DND-41 (cell line): ENCODE measurements at regions not wholly inside any gene's neighbourhood (a gene's known extent, or its start where the extent isn't known, plus 50 kb on each side); places are given as distances from the start of the nearest gene placed in this dataset.

ENCODE experiments used
- ATAC-seq: fragments of 200-7000 bp; cut with Tn5 transposase; 3 replicates; pipeline ENCODE4 v1.9.1; 2021; ENCODE audit warnings: low read depth; ENCODE audit not compliant: insufficient read depth
- DNase-seq: peaks from one replicate; pipeline ENCODE4 v3.0.0-alpha.2; 2020
- H2AFZ ChIP-seq: 2 replicates; pipeline ENCODE4 v1.6.0; 2012; ENCODE audit warnings: low read depth, low read length
- H3K27ac ChIP-seq: 2 replicates; pipeline ENCODE4 v1.5.1; 2012; ENCODE audit warnings: low read length, inconsistent platforms
- H3K27me3 ChIP-seq: fragments of 200-600 bp; sonication (generic); 2 replicates; pipeline ENCODE4 v1.6.0; 2012; ENCODE audit warnings: low read length, mild to moderate bottlenecking, inconsistent platforms; ENCODE audit not compliant: insufficient read depth, poor library complexity
- H3K36me3 ChIP-seq: 2 replicates; pipeline ENCODE4 v1.5.1; 2012; ENCODE audit warnings: low read length, inconsistent platforms; ENCODE audit not compliant: insufficient read depth
- H3K4me1 ChIP-seq: 2 replicates; pipeline ENCODE4 v1.5.1; 2012; ENCODE audit warnings: mild to moderate bottlenecking, low read length; ENCODE audit not compliant: insufficient read depth
- H3K4me2 ChIP-seq: 2 replicates; pipeline ENCODE4 v1.6.0; 2012; ENCODE audit warnings: mild to moderate bottlenecking, moderate library complexity, low read length, inconsistent platforms; ENCODE audit not compliant: insufficient read depth
- H3K4me3 ChIP-seq, 2 experiments: fragments of 200-600 bp in 1 of 2; shearing (Covaris generic) in 1 of 2; 2 replicates each; pipeline ENCODE4 v1.5.1; 2012 to 2016; ENCODE audit warnings: inconsistent platforms in 2 of 2, low read length in 2 of 2, mild to moderate bottlenecking in 2 of 2, low read depth in 1 of 2, moderate library complexity in 1 of 2
- H3K79me2 ChIP-seq: 2 replicates; pipeline ENCODE4 v1.6.0; 2012; ENCODE audit warnings: low read length, inconsistent platforms; ENCODE audit not compliant: insufficient read depth
- H3K9ac ChIP-seq: 2 replicates; pipeline ENCODE4 v1.6.0; 2012; ENCODE audit warnings: low read depth, mild to moderate bottlenecking, inconsistent platforms, low read length, moderate library complexity
- H3K9me3 ChIP-seq: 2 replicates; pipeline ENCODE4 v1.5.1; 2012; ENCODE audit warnings: low read length, moderate library complexity, mild to moderate bottlenecking, inconsistent platforms; ENCODE audit not compliant: insufficient read depth, severe bottlenecking
- H4K20me1 ChIP-seq: 2 replicates; pipeline ENCODE4 v1.6.0; 2012; ENCODE audit warnings: low read length; ENCODE audit not compliant: insufficient read depth
- CTCF ChIP-seq: IDR thresholded peaks from 2 replicates; pipeline ENCODE4 v1.5.1; 2012; ENCODE audit warnings: borderline replicate concordance, low read length, moderate library complexity, mild to moderate bottlenecking; ENCODE audit not compliant: poor library complexity, severe bottlenecking; ENCODE audit errors: extremely low read depth
- EZH2 ChIP-seq: IDR thresholded peaks from 3 replicates; pipeline ENCODE4 v1.6.1; 2012; ENCODE audit warnings: borderline replicate concordance, low read depth, mild to moderate bottlenecking, moderate library complexity, low read length, inconsistent platforms; ENCODE audit not compliant: severe bottlenecking

GRCh38 chr5:123813937-123814624, 302.1 kb downstream of the CSNK1G3 start:
- ATAC-seq (0 out of 3 replicates have a peak, but pooled peaks have one; percentile 33), DNase-seq (no peak)

GRCh38 chr5:123813264-123813663, 301.3 kb downstream of the CSNK1G3 start:
- Histone ChIP-seq H4K20me1 (no peaks in the 10 kb centered on the region), H3K27me3 (no peaks in the 10 kb centered on the region), H3K79me2 (no peaks in the 10 kb centered on the region), H3K27ac (no peak overlapping the region), H3K36me3 (no peaks in the 10 kb centered on the region), H3K4me3 (no peak overlapping the region), H3K9me3 (no peaks in the 10 kb centered on the region), H3K9ac (no peak overlapping the region), H3K4me2 (no peak overlapping the region), H2AFZ (no peak overlapping the region), H3K4me1 (peaks cover 35% of the 10 kb centered on the region)
- no peak for TF ChIP-seq CTCF
- TF ChIP-seq EZH2, result no peak
- peak; percentile 27; the same call in 1 of the 3 replicates for ATAC-seq
- no peak for DNase-seq

More at GRCh38 chr5:123813937-123814624, 302.1 kb downstream of the CSNK1G3 start:
- peak overlapping the region; percentile 27; the same call in 1 of the 2 replicates for H3K27ac ChIP-seq
- TF ChIP-seq EZH2 (no peak), CTCF (no peak)
- peaks cover 35% of the 10 kb centered on the region for H3K4me1 ChIP-seq
- H3K36me3 ChIP-seq, result no peaks in the 10 kb centered on the region
- no peaks in the 10 kb centered on the region for H3K27me3 ChIP-seq
- no peak overlapping the region for H3K9ac ChIP-seq
- H3K9me3 ChIP-seq, result no peaks in the 10 kb centered on the region
- 0 out of 2 replicates have a peak overlapping the region, but pooled peaks have one; percentile 15 for H3K4me2 ChIP-seq
- H2AFZ ChIP-seq, result 0 out of 2 replicates have a peak overlapping the region, but pooled peaks have one; percentile 30
- no peaks in the 10 kb centered on the region for H3K79me2 ChIP-seq
- no peak overlapping the region for H3K4me3 ChIP-seq
- no peaks in the 10 kb centered on the region for H4K20me1 ChIP-seq

GRCh38 chr5:123811831-123812230, 299.9 kb downstream of the CSNK1G3 start:
- ATAC-seq, result no peak
- H3K4me3 ChIP-seq, result no peak overlapping the region
- no peak overlapping the region for H3K9ac ChIP-seq
- no peak overlapping the region for H2AFZ ChIP-seq
- H4K20me1 ChIP-seq, result no peaks in the 10 kb centered on the region
- no peaks in the 10 kb centered on the region for H3K27me3 ChIP-seq
- no peaks in the 10 kb centered on the region for H3K79me2 ChIP-seq
- H3K4me1 ChIP-seq, result peaks cover 35% of the 10 kb centered on the region
- H3K4me2 ChIP-seq, result no peak overlapping the region
- H3K9me3 ChIP-seq, result no peaks in the 10 kb centered on the region
- H3K36me3 ChIP-seq, result no peaks in the 10 kb centered on the region
- TF ChIP-seq CTCF, result no peak
- TF ChIP-seq EZH2, result no peak
- H3K27ac ChIP-seq, result no peak overlapping the region
- no peak for DNase-seq
